ENCODE measurements at regions not wholly inside any gene's neighbourhood (a gene's known extent, or its start where the extent isn't known, plus 50 kb on each side); places are given as distances from the start of the nearest gene placed in this dataset.
"Not testable (repeated sequence)": the region's sequence is repeated elsewhere in the genome, so short reads cannot be mapped to it uniquely, and the experiment has no call there.

- DNase-seq (ENCODE audit: low spot score): no peak
Observed at GRCh38 chr12:124126950-124127655, 154.1 kb downstream of the ZNF664 start.

GRCh38 chr12:124129132-124129531 lies 156.1 kb downstream of the ZNF664 start:
- no peak for DNase-seq (ENCODE audit: low spot score)

DNA sequence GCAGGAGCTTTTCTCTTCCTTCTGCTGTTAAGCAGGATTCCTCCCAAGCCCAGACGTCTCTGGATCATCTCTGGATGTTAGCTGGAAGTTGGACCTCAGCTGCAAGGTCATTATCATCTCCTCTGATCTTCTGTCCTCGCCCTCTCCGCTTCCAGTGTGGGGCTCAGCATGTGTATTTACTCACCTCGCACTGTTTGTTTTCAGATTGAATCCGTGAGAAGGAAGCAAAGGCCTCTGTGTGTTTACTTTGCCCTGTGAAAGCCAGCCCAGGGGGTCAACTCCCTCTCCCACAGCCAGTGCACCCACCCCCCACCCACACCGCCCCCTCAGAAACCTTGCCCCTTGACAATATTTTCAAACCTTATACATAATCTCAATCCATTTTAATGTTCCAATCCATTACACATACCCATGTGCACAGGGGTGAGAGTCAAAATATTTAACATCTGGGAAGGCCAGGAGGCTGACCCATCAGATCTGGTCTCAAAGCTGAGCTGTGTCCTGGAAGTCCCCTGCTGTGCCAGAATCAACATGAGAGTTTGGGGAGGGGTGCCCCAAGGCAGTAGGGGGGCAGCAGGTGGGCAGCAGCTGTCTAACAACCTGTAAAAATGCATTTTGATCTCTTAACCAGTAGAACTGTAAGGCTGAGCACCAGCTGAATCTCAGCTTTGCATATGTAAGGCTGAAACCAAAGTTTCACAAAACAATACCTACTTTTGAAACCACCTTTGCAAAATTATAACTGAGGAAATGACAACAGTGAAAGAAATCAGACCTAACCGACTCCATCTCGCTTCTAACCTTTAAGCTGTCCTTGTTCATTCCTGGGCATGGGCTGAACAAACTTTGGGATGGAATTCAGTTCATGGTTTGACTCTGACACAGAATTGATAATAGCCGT lies 157.9 kb downstream of the ZNF664 start:
- no peak for DNase-seq (ENCODE audit: low spot score)

DNA sequence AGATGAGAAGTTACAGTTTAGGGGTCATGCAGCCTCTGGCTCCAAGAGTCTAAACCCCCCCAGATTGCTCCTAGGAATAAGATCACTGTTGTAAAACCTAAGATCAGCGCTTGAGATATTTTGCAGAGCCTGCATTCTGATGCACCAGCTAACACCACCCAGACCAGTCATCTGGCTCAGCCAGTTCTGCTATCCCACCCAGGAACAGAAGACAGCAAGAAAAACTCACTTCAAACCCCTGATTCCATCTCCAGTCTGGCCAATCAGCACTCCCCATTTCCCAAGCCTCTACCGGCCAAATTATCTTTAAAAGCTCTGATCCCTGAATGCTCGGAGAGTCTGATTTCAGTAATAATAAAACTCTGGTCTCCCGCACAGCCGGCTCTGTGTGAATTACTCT lies 158.6 kb downstream of the ZNF664 start:
- no peak for DNase-seq (ENCODE audit: low spot score)

GRCh38 chr12:124132530-124132929 lies 159.5 kb downstream of the ZNF664 start:
- no peak for DNase-seq (ENCODE audit: low spot score)

DNA sequence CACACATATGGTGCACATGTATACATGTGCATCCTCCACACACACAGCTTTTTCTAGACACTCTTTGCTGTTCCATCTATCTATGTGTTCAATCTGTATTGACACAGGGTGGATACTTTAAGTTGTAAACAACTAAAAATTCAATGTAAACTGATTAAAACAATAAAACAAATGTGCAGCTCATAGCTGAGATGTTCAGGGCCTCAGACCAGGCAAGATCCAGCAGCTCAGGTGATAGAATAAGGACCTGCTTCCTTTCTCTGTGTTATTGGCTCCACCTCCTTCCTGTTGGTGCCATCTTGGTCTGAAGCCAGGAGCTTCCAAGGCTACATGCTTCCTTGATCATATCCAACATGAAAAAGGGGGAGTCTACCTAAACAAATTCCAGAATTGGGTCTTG lies 158.1 kb upstream of the RFLNA start:
- DNase-seq (ENCODE audit: low spot score): no peak

- DNase-seq (ENCODE audit: low spot score): no peak
Observed at GRCh38 chr12:124140944-124141486, 153.9 kb upstream of the RFLNA start.

DNA sequence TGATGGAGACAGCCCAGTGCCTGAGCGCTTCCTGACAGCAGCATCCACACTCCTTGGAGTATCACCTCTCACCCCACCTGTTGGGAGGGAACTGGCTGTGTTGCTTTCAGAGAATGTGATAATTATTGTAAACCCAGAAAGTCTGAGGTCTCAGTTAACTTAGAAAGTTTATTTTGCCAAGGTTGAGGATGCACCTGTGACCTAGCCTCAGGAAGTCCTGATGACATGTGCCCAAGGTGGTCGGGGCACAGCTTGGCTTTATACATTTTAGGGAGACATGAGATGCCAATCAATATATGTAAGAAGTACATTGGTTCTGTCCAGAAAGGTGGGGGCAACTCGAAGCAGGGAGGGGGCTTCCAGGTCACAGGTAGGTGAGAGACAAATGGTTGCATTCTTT lies 153.3 kb upstream of the RFLNA start:
- not testable (repeated sequence) for DNase-seq (ENCODE audit: low spot score)

- DNase-seq (ENCODE audit: low spot score): no peak
Observed at GRCh38 chr12:124142395-124143035, 152.4 kb upstream of the RFLNA start.

DNA sequence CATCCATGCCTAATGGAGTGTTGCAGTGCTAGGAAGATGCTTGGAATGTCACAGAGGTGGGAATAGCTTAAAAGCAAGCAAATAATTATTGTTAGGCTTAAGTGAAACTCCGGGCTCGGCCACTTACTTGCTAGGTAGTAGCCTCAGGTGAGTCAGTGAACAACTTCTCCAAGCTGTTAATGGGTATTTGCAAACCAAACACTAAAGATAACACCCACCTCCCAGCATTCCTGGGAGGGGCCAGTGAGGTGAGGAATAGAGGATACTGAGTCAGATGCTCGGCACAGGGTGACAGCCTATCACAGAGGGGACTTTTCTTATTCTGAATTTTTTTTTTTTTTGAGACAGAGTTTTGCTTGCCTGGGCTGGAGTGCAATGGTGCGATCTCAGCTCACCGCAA lies 151.2 kb upstream of the RFLNA start:
- no peak for DNase-seq (ENCODE audit: low spot score)

- DNase-seq (ENCODE audit: low spot score): no peak
Observed at GRCh38 chr12:124144531-124145194, 150.2 kb upstream of the RFLNA start.

GRCh38 chr12:124147027-124147426 lies 147.9 kb upstream of the RFLNA start:
- DNase-seq (ENCODE audit: low spot score): no peak

- no peak for DNase-seq (ENCODE audit: low spot score)
Observed at GRCh38 chr12:124147575-124147974, 147.3 kb upstream of the RFLNA start.

DNA sequence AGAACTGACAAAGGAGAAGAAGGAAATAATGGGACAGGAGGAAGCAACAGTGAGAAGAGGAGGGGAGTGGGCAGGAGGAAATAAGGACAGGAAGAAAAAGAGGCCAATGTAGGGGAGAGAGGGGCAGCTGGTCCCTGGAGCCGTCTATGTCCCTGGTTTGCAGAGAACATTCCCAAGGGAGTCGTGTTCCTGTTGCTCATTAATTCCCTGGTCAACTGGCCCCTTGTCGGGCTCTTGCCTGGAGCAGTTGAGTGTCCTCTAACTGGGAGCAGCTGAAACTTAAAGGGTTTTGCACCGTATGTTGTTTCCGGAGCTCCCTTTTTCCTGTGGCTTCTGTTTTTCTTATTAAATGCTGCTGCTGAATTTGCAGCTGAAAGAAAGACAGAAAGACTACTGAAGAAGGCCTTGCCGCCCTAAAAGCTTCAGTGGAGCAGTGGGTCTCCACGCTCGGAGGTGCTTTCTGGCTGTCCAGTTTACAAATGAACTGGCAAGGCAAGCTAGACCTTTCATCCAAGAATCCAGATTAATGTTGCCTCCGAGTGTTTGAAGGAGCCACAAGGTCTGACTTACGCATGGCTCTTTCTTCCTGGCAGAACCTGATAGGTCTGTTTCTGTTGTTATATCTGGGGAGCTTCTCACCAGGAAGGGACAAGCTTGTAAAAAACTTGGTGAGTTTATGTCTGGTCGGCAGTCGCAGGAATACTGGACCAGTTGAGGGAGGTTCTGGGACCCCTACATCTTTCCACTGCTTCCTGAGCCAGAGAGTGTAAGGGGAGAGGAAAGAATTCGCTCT lies 146.2 kb upstream of the RFLNA start:
- DNase-seq (ENCODE audit: low spot score): no peak

GRCh38 chr12:124149287-124149686 lies 145.6 kb upstream of the RFLNA start:
- DNase-seq (ENCODE audit: low spot score): no peak

DNA sequence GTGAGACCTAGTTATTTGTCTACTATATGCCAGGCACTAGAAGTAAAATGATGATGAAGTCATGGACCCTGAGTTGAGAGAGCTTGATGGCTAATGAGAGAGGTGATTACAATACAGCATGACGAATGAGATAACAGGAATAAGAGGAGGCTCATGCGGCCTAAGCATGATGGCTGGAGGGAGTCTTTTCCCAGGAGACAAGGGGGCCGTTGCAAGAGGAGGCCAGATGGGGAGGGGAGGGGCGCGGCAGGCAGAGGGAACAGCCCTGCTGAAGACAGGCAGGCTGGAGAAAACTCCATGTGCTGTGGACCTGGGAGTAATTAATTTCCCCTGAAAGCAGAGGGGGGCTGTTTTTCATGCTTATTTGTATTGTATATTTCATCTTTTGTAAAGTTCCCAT lies 144.7 kb upstream of the RFLNA start:
- no peak for DNase-seq (ENCODE audit: low spot score)

GRCh38 chr12:124151583-124151982 lies 143.3 kb upstream of the RFLNA start:
- DNase-seq (ENCODE audit: low spot score): no peak

GRCh38 chr12:124152731-124153130 lies 142.2 kb upstream of the RFLNA start:
- no peak for DNase-seq (ENCODE audit: low spot score)

DNA sequence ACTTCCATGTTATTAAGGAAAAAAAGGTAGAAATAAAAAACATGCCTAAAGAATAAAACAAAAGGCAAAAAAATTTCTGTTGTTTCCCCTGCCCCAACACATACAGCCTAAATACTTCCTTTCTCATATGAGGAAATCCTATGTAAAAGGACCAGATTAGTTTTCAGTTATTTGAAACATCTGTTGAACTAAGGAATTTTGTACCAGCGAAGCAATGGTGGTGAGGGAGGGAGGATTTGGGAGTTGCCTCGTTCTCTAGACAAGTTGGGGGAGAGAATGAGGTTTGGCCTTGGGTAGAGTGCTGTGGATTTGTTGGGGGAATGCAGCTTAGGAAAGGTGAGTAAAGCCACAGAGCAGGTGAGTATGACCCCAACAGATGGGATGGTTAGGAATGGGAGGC lies 141.5 kb upstream of the RFLNA start:
- no peak for DNase-seq (ENCODE audit: low spot score)

GRCh38 chr12:124157406-124157805 lies 137.5 kb upstream of the RFLNA start:
- no peak for DNase-seq (ENCODE audit: low spot score)
